Endothelial cell of umbilical vein (primary cell): ENCODE measurements at regions not wholly inside any gene's neighbourhood (a gene's known extent, or its start where the extent isn't known, plus 50 kb on each side); places are given as distances from the start of the nearest gene placed in this dataset.

ENCODE experiments used
- BruUV-seq: library from RNA; stranded (reverse); fragments of 400-500 nt; replicated peaks from 2 replicates; lab custom pipeline; 2021; lab: Mats Ljungman, UMichigan
- CTCF ChIA-PET: fragments of 300-600, 350-600 bp; sonication (Branson Sonifier 250); formaldehyde crosslinking; loops from one replicate; lab custom pipeline; 2021; ENCODE audit warnings: antibody characterized with exemption, inconsistent platforms; lab: Charles Lee
- POLR2A ChIA-PET: fragments of 300-600, 350-600 bp; sonication (Branson Sonifier 250); formaldehyde crosslinking; loops from one replicate; lab custom pipeline; 2021; ENCODE audit warnings: antibody characterized with exemption, inconsistent platforms; lab: Charles Lee
- DNase-seq: peaks from one replicate; pipeline ENCODE4 v3.0.0-alpha.2; 2011; ENCODE audit warnings: low read depth, low spot score
- FAIRE-seq: peaks from 2 replicates; lab custom pipeline; 2011; peaks lifted over from hg19 to GRCh38; lab: Jason Lieb, UNC
- H2AFZ ChIP-seq: 2 replicates; pipeline ENCODE4 v1.6.0; 2012; ENCODE audit warnings: low read depth, low read length, control low read depth, inconsistent platforms
- H3K27ac ChIP-seq: 2 replicates; pipeline ENCODE4 v1.5.1; 2011; ENCODE audit warnings: low read depth, mild to moderate bottlenecking, control low read depth, low read length, moderate library complexity; ENCODE audit not compliant: insufficient read depth
- H3K27me3 ChIP-seq, 2 experiments: 2 replicates each; pipeline versions ENCODE4 v1.6.0 to v1.6.1; 2011; ENCODE audit warnings: low read length in 2 of 2, mixed read lengths in 1 of 2; ENCODE audit not compliant: control insufficient read depth in 2 of 2, insufficient read depth in 2 of 2
- H3K36me3 ChIP-seq, 2 experiments: 2 replicates in 1 of 2; 3 replicates in 1 of 2; pipeline ENCODE4 v1.5.1; 2011; ENCODE audit warnings: low read length in 2 of 2, mild to moderate bottlenecking in 1 of 2, moderate library complexity in 1 of 2; ENCODE audit not compliant: control insufficient read depth in 2 of 2, insufficient read depth in 2 of 2; ENCODE audit errors: extremely low read depth in 1 of 2
- H3K4me1 ChIP-seq: 3 replicates; pipeline ENCODE4 v1.5.1; 2011; ENCODE audit warnings: mild to moderate bottlenecking, low read length; ENCODE audit not compliant: control insufficient read depth, insufficient read depth; ENCODE audit errors: extremely low read depth
- H3K4me2 ChIP-seq: 2 replicates; pipeline ENCODE4 v1.6.1; 2011; ENCODE audit warnings: low read length, control low read depth, mixed read lengths; ENCODE audit not compliant: insufficient read depth
- H3K4me3 ChIP-seq, 3 experiments: fragments of 200-600 bp in 1 of 3; sonication (generic), shearing (Covaris generic) in 1 of 3; replicated peaks in 1 of 3; 2 replicates each; pipeline ENCODE4 v1.5.1; 2011 to 2016; ENCODE audit warnings: control low read depth in 3 of 3, low read length in 3 of 3, mild to moderate bottlenecking in 2 of 3, inconsistent platforms in 1 of 3, low read depth in 1 of 3, moderate library complexity in 1 of 3; ENCODE audit not compliant: insufficient read depth in 1 of 3
- H3K79me2 ChIP-seq: 2 replicates; pipeline ENCODE4 v1.6.0; 2012; ENCODE audit warnings: low read length, inconsistent platforms; ENCODE audit not compliant: control insufficient read depth, insufficient read depth
- H3K9ac ChIP-seq: replicated peaks from 2 replicates; pipeline ENCODE3; 2011; ENCODE audit warnings: low read length, control low read depth; ENCODE audit not compliant: insufficient read depth; ENCODE audit errors: extremely low read depth
- H3K9me1 ChIP-seq: replicated peaks from 3 replicates; pipeline ENCODE4 v1.6.0; 2011; ENCODE audit warnings: mild to moderate bottlenecking, low read length; ENCODE audit not compliant: control insufficient read depth, insufficient read depth; ENCODE audit errors: extremely low read depth
- H3K9me3 ChIP-seq: replicated peaks from 2 replicates; pipeline ENCODE4 v1.5.1; 2012; ENCODE audit warnings: low read length, inconsistent platforms; ENCODE audit not compliant: control insufficient read depth, insufficient read depth
- H4K20me1 ChIP-seq: replicated peaks from 2 replicates; pipeline ENCODE3; 2011; ENCODE audit warnings: mild to moderate bottlenecking, low read length; ENCODE audit not compliant: control insufficient read depth, insufficient read depth; ENCODE audit errors: extremely low read depth
- EZH2 ChIP-seq: IDR thresholded peaks from 2 replicates; pipeline ENCODE4 v1.6.1; 2012; ENCODE audit warnings: borderline replicate concordance, low read depth, mild to moderate bottlenecking, moderate library complexity, low read length, inconsistent platforms; ENCODE audit not compliant: severe bottlenecking
- FOS ChIP-seq: IDR thresholded peaks from 2 replicates; pipeline ENCODE4 v1.6.1; 2011; ENCODE audit warnings: mild to moderate bottlenecking, low read length, moderate library complexity, borderline replicate concordance; ENCODE audit not compliant: insufficient read depth
- GATA2 ChIP-seq: IDR thresholded peaks from 2 replicates; pipeline ENCODE4 v1.7.0; 2011; ENCODE audit warnings: low read depth, mild to moderate bottlenecking, moderate library complexity, mixed read lengths, low read length; ENCODE audit not compliant: insufficient read length, insufficient read depth
- JUN ChIP-seq: IDR thresholded peaks from 2 replicates; pipeline ENCODE4 v1.6.1; 2011; ENCODE audit warnings: borderline replicate concordance, low read depth; ENCODE audit not compliant: insufficient read length, insufficient read depth
- MAX ChIP-seq: IDR thresholded peaks from 2 replicates; pipeline ENCODE4 v1.6.1; 2011; ENCODE audit not compliant: insufficient read depth, insufficient read length
- MYC ChIP-seq: IDR thresholded peaks from one replicate; pipeline ENCODE4 v1.6.1; 2011; ENCODE audit warnings: mild to moderate bottlenecking, low read depth, low read length
- POLR2A ChIP-seq: IDR thresholded peaks from 2 replicates; pipeline ENCODE4 v1.6.1; 2012; ENCODE audit warnings: low read depth, mild to moderate bottlenecking, control low read depth, low read length
- POLR2AphosphoS5 ChIP-seq: IDR thresholded peaks from 2 replicates; pipeline ENCODE4 v1.6.1; 2012; ENCODE audit warnings: low read depth, mild to moderate bottlenecking, control low read depth, low read length, moderate library complexity; ENCODE audit not compliant: insufficient read depth
- dilution Hi-C: fragments of 300-500 bp; cut with MboI; formaldehyde crosslinking; loops from one replicate; pipeline ENCODE4 v1.15.0; 2019; ENCODE audit warnings: low sequenced_read_pairs; ENCODE audit not compliant: extremely low pct_ligation_motif_present
- intact Hi-C: fragments of 100-400 bp; cut with micrococcal nuclease; formaldehyde crosslinking; loops from one replicate; pipeline ENCODE4 v1.10.0; 2022
- TF ChIP-seq, protein P1 (sequence below), 2 donors: IDR thresholded peaks; 1 replicate in 1 of 2; 2 replicates in 1 of 2; pipeline ENCODE4 v1.5.1; 2011; ENCODE audit warnings: low read length in 2 of 2, mild to moderate bottlenecking in 2 of 2, moderate library complexity in 2 of 2, control low read depth in 1 of 2, inconsistent platforms in 1 of 2, low read depth in 1 of 2; ENCODE audit not compliant: insufficient read depth in 1 of 2; ENCODE audit errors: extremely low read depth in 1 of 2

DNA sequence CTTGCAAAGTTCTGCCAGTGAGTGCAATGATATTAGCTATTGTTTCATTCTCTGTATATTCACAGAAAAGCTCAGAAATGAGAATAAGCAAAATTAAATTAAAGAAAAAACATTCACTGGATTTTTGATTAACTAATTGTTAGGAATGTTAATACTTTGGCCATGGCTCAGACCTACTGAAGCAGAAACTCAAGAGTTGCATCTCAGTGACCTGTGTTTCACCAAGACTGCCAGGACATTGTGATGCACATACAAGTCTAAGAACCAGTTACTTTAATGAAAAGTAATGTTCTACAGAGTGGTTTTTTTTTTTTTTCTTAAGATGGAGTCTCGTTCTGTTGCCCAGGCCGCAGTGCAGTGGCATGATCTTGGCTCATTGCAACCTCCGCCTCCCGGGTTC, 464.9 kb upstream of the NMUR2 start:
- no peak for FAIRE-seq
- intact Hi-C loops: no loop called here
- DNase-seq: no peak
- H3K9me1 ChIP-seq: no peaks in the 10 kb centered on the region
- H3K36me3 ChIP-seq: no peaks in the 10 kb centered on the region
- dilution Hi-C loops: no loop called here
- CTCF ChIA-PET: no interaction called here
- no peaks in the 10 kb centered on the region for H3K27me3 ChIP-seq
- H3K4me3 ChIP-seq: no peak overlapping the region
- no peak overlapping the region for H3K27ac ChIP-seq
- H3K79me2 ChIP-seq: no peaks in the 10 kb centered on the region
- no TSS peak for BruUV-seq
- peaks cover 3% of the 10 kb centered on the region for H3K9me3 ChIP-seq
- H3K4me2 ChIP-seq: no peak overlapping the region
- POLR2A ChIA-PET: no interaction called here
- H3K9ac ChIP-seq: no peak overlapping the region
- no peaks in the 10 kb centered on the region for H3K4me1 ChIP-seq
- TF ChIP-seq MAX (no peak), MYC (no peak), EZH2 (no peak), FOS (no peak), POLR2A (no peak), GATA2 (no peak), POLR2AphosphoS5 (no peak), JUN (no peak)
- TF ChIP-seq, protein P1, sequence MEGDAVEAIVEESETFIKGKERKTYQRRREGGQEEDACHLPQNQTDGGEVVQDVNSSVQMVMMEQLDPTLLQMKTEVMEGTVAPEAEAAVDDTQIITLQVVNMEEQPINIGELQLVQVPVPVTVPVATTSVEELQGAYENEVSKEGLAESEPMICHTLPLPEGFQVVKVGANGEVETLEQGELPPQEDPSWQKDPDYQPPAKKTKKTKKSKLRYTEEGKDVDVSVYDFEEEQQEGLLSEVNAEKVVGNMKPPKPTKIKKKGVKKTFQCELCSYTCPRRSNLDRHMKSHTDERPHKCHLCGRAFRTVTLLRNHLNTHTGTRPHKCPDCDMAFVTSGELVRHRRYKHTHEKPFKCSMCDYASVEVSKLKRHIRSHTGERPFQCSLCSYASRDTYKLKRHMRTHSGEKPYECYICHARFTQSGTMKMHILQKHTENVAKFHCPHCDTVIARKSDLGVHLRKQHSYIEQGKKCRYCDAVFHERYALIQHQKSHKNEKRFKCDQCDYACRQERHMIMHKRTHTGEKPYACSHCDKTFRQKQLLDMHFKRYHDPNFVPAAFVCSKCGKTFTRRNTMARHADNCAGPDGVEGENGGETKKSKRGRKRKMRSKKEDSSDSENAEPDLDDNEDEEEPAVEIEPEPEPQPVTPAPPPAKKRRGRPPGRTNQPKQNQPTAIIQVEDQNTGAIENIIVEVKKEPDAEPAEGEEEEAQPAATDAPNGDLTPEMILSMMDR (IDR thresholded peaks at IDR 0.05; ENCODE audit: extremely low read depth in 1 of 2, insufficient read depth in 1 of 2, low read depth in 1 of 2, low read length in 2 of 2): no peak
- H4K20me1 ChIP-seq: no peaks in the 10 kb centered on the region
- no peak overlapping the region for H2AFZ ChIP-seq
